ENCODE measurements at regions not wholly inside any gene's neighbourhood (a gene's known extent, or its start where the extent isn't known, plus 50 kb on each side); places are given as distances from the start of the nearest gene placed in this dataset.

DNA sequence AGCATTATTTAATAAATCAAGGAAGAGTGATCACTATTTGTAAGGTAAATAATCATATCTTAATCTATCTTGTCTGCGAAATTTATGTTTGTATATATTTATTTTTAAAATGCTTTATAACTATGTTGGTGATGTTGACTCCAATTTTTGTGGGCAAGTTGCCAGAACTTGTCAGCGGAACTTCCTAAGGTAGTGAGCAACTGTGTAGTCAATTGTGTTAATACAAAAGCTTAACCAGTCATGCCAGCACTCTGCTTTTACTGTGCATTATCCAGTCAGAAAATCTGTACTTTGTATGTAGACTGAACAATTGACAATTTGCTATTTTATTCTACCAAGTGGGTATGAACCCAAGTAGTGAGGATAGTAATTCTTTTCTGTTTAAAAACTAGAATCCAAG is 61.9 kb upstream of the RND3 start:
- Histone ChIP-seq H3T11ph (ENCODE audit: low read length) (no peak overlapping the region), H3K4me2 (ENCODE audit: insufficient read depth, insufficient read length, low read length) (no peak overlapping the region), H3K56ac (ENCODE audit: insufficient read length, low read depth, low read length) (no peak overlapping the region), H3K9me3 (ENCODE audit: control insufficient read depth, low read depth, low read length) (no peaks in the 10 kb centered on the region), H3K4ac (ENCODE audit: low read depth, low read length) (no peak overlapping the region), H3K23me2 (ENCODE audit: insufficient read length, low read depth, low read length, poor library complexity, severe bottlenecking) (no peaks in the 10 kb centered on the region), H2BK15ac (ENCODE audit: low read depth, low read length) (no peak overlapping the region), H2AFZ (ENCODE audit: low read length) (no peak overlapping the region), H3K18ac (ENCODE audit: insufficient read length, low read depth, low read length) (no peak overlapping the region), H4K8ac (replicated peaks; ENCODE audit: insufficient read length, low read depth, low read length) (no peak overlapping the region), H2BK5ac (ENCODE audit: insufficient read length, low read length) (no peak overlapping the region), H3K4me1 (ENCODE audit: insufficient read depth, low read length) (no peaks in the 10 kb centered on the region), H2BK120ac (ENCODE audit: low read depth, low read length, poor library complexity, severe bottlenecking) (no peak overlapping the region), H3K79me1 (ENCODE audit: insufficient read depth, low read depth, low read length, poor library complexity, severe bottlenecking) (no peaks in the 10 kb centered on the region), H3K14ac (ENCODE audit: insufficient read depth, low read length) (no peak overlapping the region), H3K27me3 (ENCODE audit: insufficient read depth, low read length) (no peaks in the 10 kb centered on the region), H3K79me2 (ENCODE audit: insufficient read depth, low read length) (no peaks in the 10 kb centered on the region), H3K23ac (ENCODE audit: insufficient read length, low read depth, low read length) (no peak overlapping the region), H3K27ac (ENCODE audit: insufficient read length, low read depth, low read length) (no peak overlapping the region), H2BK12ac (ENCODE audit: insufficient read length, low read depth, low read length) (no peak overlapping the region), H4K20me1 (ENCODE audit: control insufficient read depth, insufficient read depth, insufficient read length) (no peaks in the 10 kb centered on the region), H4K91ac (ENCODE audit: insufficient read length, low read depth, low read length) (no peak overlapping the region), H2BK20ac (ENCODE audit: low read depth, low read length, poor library complexity, severe bottlenecking) (no peak overlapping the region), H2AK5ac (ENCODE audit: insufficient read length, low read length) (no peak overlapping the region), H4K5ac (ENCODE audit: insufficient read length, low read depth, low read length) (no peak overlapping the region), H3K9ac (ENCODE audit: extremely low read depth, insufficient read length, low read length) (no peak overlapping the region)
- no peak overlapping the region for H3K27ac Mint-ChIP-seq
- no peaks in the 10 kb centered on the region for H3K36me3 Mint-ChIP-seq (ENCODE audit: insufficient read depth in 1 of 3, low read depth in 3 of 3)
- no peaks in the 10 kb centered on the region for H3K27me3 Mint-ChIP-seq (ENCODE audit: low read depth)
- WGBS (ENCODE audit: extremely low coverage, insufficient read length, low lambda C conversion rate): no CpG with 5 or more reads among the region's 2 CpGs
- no peak overlapping the region for H3K4me3 Mint-ChIP-seq
- peaks cover 0 to 5% of the 10 kb centered on the region in 2 experiments; a peak in 1 of 4 replicates for H3K4me1 Mint-ChIP-seq
- no peaks in the 10 kb centered on the region for H3K9me3 Mint-ChIP-seq
- TF ChIP-seq, protein P1, sequence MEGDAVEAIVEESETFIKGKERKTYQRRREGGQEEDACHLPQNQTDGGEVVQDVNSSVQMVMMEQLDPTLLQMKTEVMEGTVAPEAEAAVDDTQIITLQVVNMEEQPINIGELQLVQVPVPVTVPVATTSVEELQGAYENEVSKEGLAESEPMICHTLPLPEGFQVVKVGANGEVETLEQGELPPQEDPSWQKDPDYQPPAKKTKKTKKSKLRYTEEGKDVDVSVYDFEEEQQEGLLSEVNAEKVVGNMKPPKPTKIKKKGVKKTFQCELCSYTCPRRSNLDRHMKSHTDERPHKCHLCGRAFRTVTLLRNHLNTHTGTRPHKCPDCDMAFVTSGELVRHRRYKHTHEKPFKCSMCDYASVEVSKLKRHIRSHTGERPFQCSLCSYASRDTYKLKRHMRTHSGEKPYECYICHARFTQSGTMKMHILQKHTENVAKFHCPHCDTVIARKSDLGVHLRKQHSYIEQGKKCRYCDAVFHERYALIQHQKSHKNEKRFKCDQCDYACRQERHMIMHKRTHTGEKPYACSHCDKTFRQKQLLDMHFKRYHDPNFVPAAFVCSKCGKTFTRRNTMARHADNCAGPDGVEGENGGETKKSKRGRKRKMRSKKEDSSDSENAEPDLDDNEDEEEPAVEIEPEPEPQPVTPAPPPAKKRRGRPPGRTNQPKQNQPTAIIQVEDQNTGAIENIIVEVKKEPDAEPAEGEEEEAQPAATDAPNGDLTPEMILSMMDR (conservative IDR thresholded peaks at IDR 0.05): no peak
- no peak for DNase-seq

Data from H9 (cell line).